ENCODE measurements at regions not wholly inside any gene's neighbourhood (a gene's known extent, or its start where the extent isn't known, plus 50 kb on each side); places are given as distances from the start of the nearest gene placed in this dataset.

DNA sequence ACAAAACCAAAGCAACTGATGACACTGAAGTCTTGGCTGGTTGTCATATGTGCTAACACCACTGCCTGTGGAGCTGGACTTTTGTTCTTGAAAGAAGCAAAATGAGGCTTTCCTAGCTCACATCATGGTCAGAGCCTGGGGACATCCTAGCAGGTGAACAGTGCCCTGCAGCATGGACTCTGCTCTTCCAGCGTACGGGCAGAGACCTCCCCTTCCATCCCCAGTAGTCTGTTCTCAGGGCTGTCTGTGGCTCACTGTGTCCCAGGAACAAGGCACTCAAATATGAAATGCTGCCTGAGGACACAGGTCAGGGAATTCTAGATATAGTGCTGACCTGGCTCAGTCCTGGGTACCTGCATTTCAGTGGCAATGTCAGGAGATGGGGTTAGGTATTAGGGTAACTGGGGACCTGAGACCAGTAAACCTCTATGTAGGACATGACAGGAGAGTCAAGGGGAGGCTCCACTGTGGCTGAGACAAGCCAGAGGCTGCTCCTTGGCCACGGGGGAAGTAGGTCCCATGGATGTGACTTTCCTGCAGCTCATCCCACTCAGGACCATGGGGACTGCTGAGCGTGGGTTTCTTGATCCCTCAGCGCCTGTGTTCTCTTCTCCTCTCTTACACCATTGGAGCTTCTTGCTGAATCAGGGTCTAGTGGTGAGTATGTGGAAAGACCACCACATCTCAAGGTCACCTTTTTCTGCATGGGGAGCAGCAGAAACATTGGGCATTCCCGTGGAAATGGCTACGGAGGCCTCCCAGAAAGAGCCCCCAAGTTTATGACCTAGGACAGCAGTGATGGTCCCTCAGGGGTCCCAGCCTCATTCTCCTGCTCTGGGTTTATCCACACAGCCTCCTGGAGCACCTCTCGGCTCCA lies 80.1 kb downstream of the ZNF280B start:
- CTCF ChIA-PET: no interaction called here
- no peaks in the 10 kb centered on the region for H3K4me1 Mint-ChIP-seq (ENCODE audit: low read depth, unreplicated experiment)
- TF ChIP-seq, protein P1, sequence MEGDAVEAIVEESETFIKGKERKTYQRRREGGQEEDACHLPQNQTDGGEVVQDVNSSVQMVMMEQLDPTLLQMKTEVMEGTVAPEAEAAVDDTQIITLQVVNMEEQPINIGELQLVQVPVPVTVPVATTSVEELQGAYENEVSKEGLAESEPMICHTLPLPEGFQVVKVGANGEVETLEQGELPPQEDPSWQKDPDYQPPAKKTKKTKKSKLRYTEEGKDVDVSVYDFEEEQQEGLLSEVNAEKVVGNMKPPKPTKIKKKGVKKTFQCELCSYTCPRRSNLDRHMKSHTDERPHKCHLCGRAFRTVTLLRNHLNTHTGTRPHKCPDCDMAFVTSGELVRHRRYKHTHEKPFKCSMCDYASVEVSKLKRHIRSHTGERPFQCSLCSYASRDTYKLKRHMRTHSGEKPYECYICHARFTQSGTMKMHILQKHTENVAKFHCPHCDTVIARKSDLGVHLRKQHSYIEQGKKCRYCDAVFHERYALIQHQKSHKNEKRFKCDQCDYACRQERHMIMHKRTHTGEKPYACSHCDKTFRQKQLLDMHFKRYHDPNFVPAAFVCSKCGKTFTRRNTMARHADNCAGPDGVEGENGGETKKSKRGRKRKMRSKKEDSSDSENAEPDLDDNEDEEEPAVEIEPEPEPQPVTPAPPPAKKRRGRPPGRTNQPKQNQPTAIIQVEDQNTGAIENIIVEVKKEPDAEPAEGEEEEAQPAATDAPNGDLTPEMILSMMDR (IDR thresholded peaks at IDR 0.05; ENCODE audit: unreplicated experiment): no peak
- H3K4me3 Mint-ChIP-seq (ENCODE audit: low read depth, unreplicated experiment): no peak overlapping the region
- H3K36me3 Mint-ChIP-seq (ENCODE audit: insufficient read depth, unreplicated experiment): no peaks in the 10 kb centered on the region
- H3K27me3 Mint-ChIP-seq (ENCODE audit: unreplicated experiment): peaks cover 100% of the 10 kb centered on the region
- no peaks in the 10 kb centered on the region for H3K9me3 Mint-ChIP-seq (ENCODE audit: low read depth, unreplicated experiment)
- H3K27ac Mint-ChIP-seq (ENCODE audit: unreplicated experiment): no peak overlapping the region
- BruUV-seq (replicated peaks): no TSS peak
- intact Hi-C loops (cut with micrococcal nuclease; ENCODE audit: unreplicated experiment): no loop called here
- DNase-seq: no peak

DNA sequence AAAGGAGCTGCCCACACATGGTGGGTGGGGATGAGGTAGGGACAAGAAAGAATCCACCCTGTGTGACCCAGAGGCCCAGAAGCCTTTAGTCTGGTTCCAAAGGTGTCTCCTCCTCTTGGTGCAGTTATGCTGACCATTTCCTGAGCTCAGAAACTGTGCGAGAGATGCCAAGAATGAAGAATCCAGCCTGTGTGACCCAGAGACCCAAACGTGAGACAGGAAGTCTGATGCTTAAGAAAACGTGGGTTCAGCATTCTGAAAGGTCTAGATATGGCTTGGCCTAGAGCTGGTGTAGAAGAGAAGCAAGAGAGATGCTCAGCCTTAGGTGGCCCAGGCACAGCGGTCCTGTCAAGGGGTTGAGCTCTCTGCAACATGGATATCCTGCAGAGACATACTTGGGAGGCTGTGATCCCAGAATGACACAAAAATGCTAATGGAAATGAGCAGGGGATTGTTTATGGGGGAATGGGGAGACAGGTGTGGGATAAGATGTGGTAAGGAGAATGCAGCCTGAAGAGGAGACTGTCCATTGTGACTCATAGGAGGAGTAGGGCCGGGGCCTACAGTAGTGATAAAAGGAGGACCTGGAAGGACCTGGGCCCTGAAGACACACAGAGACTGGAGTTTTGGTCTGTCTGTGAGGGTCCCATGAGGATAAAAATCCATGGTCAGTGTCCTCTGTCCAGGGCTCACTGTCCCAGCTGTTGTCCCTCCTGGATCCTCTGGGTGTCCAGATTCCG lies 79.0 kb downstream of the ZNF280B start:
- CTCF ChIA-PET: no interaction called here
- no TSS peak for BruUV-seq (replicated peaks)
- Mint-ChIP-seq H3K4me1 (ENCODE audit: low read depth, unreplicated experiment) (no peaks in the 10 kb centered on the region), H3K4me3 (ENCODE audit: low read depth, unreplicated experiment) (no peak overlapping the region), H3K36me3 (ENCODE audit: insufficient read depth, unreplicated experiment) (no peaks in the 10 kb centered on the region), H3K27me3 (ENCODE audit: unreplicated experiment) (peaks cover 100% of the 10 kb centered on the region), H3K9me3 (ENCODE audit: low read depth, unreplicated experiment) (no peaks in the 10 kb centered on the region), H3K27ac (ENCODE audit: unreplicated experiment) (no peak overlapping the region)
- no peak for DNase-seq
- TF ChIP-seq, protein P1 (IDR thresholded peaks at IDR 0.05; ENCODE audit: unreplicated experiment): no peak
- intact Hi-C loops (cut with micrococcal nuclease; ENCODE audit: unreplicated experiment): no loop called here

DNA sequence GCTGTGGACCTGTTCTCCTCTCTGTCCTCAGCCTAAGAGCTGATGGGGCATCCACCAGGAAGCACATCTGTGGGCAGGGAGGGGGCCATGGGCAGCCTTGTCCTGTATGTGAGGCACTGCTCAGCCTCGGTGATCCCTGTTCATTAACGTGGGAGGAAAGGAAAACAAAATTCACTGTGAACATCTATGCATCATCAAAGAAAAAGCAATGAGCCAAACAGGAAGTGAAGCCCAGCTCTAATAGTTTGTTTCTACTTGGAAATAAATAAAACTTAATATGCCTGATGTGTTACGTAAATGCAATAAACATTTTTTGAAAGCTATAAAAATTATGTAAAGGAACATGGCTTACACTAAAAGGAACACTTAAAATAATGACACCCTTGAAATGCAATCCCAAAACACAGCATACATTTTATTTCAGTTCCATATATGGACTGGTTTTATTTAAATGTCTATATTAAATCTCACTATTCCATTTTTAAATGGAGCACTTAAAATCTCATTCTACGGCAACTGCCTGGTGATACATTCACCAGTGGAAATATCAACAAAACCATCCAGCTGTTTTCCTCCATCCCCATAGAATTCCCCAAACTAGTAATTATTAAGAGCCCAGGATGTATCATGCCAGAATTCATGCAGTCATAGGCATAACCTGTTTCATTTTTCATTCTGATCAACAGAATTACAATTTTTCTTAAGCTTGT lies 78.3 kb downstream of the ZNF280B start:
- intact Hi-C loops (cut with micrococcal nuclease; ENCODE audit: unreplicated experiment): no loop called here
- Mint-ChIP-seq H3K4me3 (ENCODE audit: low read depth, unreplicated experiment) (no peak overlapping the region), H3K27me3 (ENCODE audit: unreplicated experiment) (peaks cover 100% of the 10 kb centered on the region), H3K36me3 (ENCODE audit: insufficient read depth, unreplicated experiment) (no peaks in the 10 kb centered on the region), H3K27ac (ENCODE audit: unreplicated experiment) (no peak overlapping the region), H3K9me3 (ENCODE audit: low read depth, unreplicated experiment) (no peaks in the 10 kb centered on the region), H3K4me1 (ENCODE audit: low read depth, unreplicated experiment) (no peaks in the 10 kb centered on the region)
- CTCF ChIA-PET: interaction anchor here (1.2 to 2.8 kb wide), 2 partner anchors 7 to 454 kb away, joined by 3 to 10 read pairs; no protein-coding TSS in a partner anchor
- DNase-seq: no peak
- TF ChIP-seq, protein P1 (IDR thresholded peaks at IDR 0.05; ENCODE audit: unreplicated experiment): no peak
- BruUV-seq (replicated peaks): no TSS peak
